ENCODE measurements at regions not wholly inside any gene's neighbourhood (a gene's known extent, or its start where the extent isn't known, plus 50 kb on each side); places are given as distances from the start of the nearest gene placed in this dataset.
A peak's percentile ranks its signal among the peaks of the same experiment; 100 is the strongest.

GRCh38 chr6:10465629-10466499 is 51.0 kb upstream of the TFAP2A start:
- peak in 1 of 4 experiments; percentile 2 for DNase-seq (ENCODE audit: low read depth in 4 of 4, low spot score in 1 of 4)

Measured in stimulated activated CD4-positive, alpha-beta T cell treated with anti-CD3 and anti-CD28 coated beads, Interleukin-1b, Interleukin-23, amount 100 ng/mL, for 24 hours (primary cell).